ENCODE measurements at regions not wholly inside any gene's neighbourhood (a gene's known extent, or its start where the extent isn't known, plus 50 kb on each side); places are given as distances from the start of the nearest gene placed in this dataset.

DNA sequence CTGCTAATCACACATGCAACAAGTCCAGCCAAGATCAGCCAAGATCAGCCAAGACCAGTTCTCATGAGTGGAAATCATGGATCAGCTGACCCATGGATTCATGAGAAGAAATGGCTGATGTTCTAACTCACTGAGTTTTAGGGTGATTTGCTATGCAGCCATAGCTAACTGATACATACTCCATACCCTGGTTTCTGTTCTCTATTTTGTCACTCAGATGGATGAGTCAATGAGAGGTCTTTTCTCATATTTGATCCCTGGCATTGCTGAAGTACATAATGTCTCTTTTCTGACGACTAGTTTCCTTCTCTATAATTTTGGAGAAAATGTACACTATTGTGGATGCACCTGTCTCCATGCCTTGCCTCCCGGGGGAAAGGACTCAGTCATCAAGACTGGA, 118.4 kb upstream of the LY86 start:
- DNase-seq (ENCODE audit: low spot score): no peak
- H3K4me3 ChIP-seq: no peak overlapping the region
- no peak for ATAC-seq (ENCODE audit: insufficient number of reproducible peaks, low FRiP score, low read depth)
- H3K27me3 ChIP-seq (replicated peaks; ENCODE audit: insufficient read depth): no peaks in the 10 kb centered on the region
- H3K36me3 ChIP-seq: no peaks in the 10 kb centered on the region
- H3K27ac ChIP-seq: no peak overlapping the region
- H3K4me1 ChIP-seq (ENCODE audit: control insufficient read depth in 1 of 2, low read depth in 2 of 2): no peaks in the 10 kb centered on the region
- TF ChIP-seq CTCF (IDR thresholded peaks at IDR 0.05): no peak
- H3K9me3 ChIP-seq: no peaks in the 10 kb centered on the region

DNA sequence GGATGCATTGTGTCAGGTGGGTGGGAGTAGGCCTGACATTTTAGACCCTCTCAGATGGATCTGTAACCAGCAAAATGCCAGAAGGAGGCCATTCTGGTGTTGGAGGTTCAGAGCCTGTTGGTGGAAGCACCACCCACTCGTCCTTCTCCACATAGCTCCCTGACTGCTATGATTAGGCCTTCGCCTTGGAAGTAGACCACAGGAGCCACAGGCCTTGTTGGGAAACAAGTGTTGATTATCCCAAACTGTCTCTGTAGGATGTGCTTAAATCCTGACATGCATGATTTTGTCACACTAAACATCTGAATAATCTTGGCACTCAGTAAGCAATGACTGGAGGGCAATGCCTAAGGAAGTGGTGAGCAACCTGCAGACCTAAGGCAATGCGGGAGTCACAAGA, 117.2 kb upstream of the LY86 start:
- Histone ChIP-seq H3K4me3 (no peak overlapping the region), H3K36me3 (no peaks in the 10 kb centered on the region), H3K9me3 (no peaks in the 10 kb centered on the region), H3K4me1 (ENCODE audit: control insufficient read depth in 1 of 2, low read depth in 2 of 2) (no peaks in the 10 kb centered on the region), H3K27ac (no peak overlapping the region), H3K27me3 (replicated peaks; ENCODE audit: insufficient read depth) (no peaks in the 10 kb centered on the region)
- DNase-seq (ENCODE audit: low spot score) (no peak), ATAC-seq (ENCODE audit: insufficient number of reproducible peaks, low FRiP score, low read depth) (no peak)
- TF ChIP-seq CTCF (IDR thresholded peaks at IDR 0.05): no peak

DNA sequence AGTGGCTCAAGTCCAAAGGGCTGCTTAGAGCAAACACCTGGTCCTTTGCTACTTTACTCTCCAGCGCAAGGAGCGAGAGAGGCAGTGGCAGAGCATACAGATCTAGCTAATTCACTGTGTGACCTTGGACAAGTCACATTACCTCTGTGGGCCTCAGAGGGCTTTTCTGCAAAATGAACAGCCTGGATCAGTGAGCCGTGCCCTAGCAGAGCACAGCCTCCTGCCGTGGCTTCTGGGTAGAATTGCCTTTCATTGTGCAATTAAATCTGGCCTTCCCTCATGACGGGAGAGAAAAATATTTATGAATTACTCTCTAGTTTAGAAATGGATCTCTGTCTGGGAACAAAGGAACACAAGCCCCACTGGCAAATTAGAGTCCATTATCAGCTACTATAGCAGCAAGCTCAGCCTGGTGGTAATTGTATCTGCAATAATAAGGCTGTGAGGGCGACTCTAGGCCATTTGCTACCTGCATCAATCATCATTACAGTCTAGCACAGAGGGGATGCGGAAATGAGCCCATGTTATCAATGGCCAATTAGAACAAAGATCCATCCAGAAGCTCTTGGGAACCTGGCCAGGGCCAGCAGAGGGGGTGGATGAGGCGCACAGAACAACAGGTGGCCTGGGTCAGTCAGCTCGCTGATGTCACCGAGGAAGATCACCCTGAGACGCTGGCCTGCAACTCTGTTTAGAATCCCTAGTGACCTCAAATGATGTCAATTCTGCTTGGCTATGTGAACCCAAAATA, 114.2 kb upstream of the LY86 start:
- DNase-seq (ENCODE audit: low spot score): no peak
- H3K27me3 ChIP-seq (replicated peaks; ENCODE audit: insufficient read depth): no peaks in the 10 kb centered on the region
- no peaks in the 10 kb centered on the region for H3K9me3 ChIP-seq
- no peak overlapping the region for H3K27ac ChIP-seq
- no peak for TF ChIP-seq CTCF (IDR thresholded peaks at IDR 0.05)
- no peaks in the 10 kb centered on the region for H3K36me3 ChIP-seq
- no peak overlapping the region for H3K4me3 ChIP-seq
- ATAC-seq (ENCODE audit: insufficient number of reproducible peaks, low FRiP score, low read depth): no peak
- no peaks in the 10 kb centered on the region for H3K4me1 ChIP-seq (ENCODE audit: control insufficient read depth in 1 of 2, low read depth in 2 of 2)

DNA sequence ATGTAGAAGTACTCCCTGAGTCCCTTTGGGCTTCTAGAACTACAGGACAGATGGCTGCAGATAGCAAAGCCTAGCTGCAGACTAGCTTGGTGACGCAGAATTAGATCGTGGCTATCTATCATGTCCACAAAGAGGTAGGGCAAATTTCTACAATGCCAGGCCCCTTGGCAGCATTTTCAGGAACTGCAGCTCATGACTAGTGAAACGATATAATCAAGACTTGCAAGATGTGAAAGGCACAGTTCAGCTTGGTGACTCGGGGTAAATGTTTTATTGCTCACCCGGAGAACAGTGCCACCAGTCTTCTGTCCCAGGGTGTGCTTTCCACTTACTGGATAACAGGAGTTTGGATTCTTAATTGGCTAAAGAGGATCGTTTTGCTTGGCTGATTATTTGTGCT, 108.7 kb upstream of the LY86 start:
- Histone ChIP-seq H3K27ac (no peak overlapping the region), H3K36me3 (no peaks in the 10 kb centered on the region), H3K4me1 (ENCODE audit: control insufficient read depth in 1 of 2, low read depth in 2 of 2) (no peaks in the 10 kb centered on the region), H3K27me3 (replicated peaks; ENCODE audit: insufficient read depth) (no peaks in the 10 kb centered on the region), H3K9me3 (no peaks in the 10 kb centered on the region), H3K4me3 (no peak overlapping the region)
- DNase-seq (ENCODE audit: low spot score) (no peak), ATAC-seq (ENCODE audit: insufficient number of reproducible peaks, low FRiP score, low read depth) (no peak)
- no peak for TF ChIP-seq CTCF (IDR thresholded peaks at IDR 0.05)

DNA sequence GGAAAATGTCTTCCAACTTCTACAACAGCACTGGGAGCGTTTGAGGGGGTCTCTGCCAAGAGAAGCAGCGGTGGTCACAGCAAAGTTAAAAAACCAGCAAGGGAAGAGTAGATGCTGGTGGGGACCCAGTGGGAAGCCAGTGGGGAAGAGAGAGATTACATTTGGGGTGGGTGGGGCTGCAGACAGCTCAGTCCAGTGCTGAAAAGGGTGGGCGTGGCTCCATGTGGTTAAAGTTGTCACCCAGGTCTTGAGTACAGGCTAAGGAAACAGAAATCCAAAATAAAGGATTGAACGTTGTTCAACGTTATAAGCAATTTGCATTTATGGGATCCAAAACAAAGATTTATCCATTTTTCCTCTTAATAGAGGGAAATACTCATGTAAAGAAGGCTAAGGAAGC, 106.3 kb upstream of the LY86 start:
- Histone ChIP-seq H3K36me3 (no peaks in the 10 kb centered on the region), H3K27ac (no peak overlapping the region), H3K27me3 (replicated peaks; ENCODE audit: insufficient read depth) (no peaks in the 10 kb centered on the region), H3K4me3 (no peak overlapping the region), H3K9me3 (no peaks in the 10 kb centered on the region), H3K4me1 (ENCODE audit: control insufficient read depth in 1 of 2, low read depth in 2 of 2) (no peaks in the 10 kb centered on the region)
- ATAC-seq (ENCODE audit: insufficient number of reproducible peaks, low FRiP score, low read depth) (no peak), DNase-seq (ENCODE audit: low spot score) (no peak)
- TF ChIP-seq CTCF (IDR thresholded peaks at IDR 0.05): no peak

Measured in thoracic aorta (tissue), 2 donors.